Ovary (tissue), 3 donors: ENCODE measurements at regions not wholly inside any gene's neighbourhood (a gene's known extent, or its start where the extent isn't known, plus 50 kb on each side); places are given as distances from the start of the nearest gene placed in this dataset.

Experiments used
- EP300 ChIP-seq: sonication (generic); formaldehyde crosslinking; IDR thresholded peaks from one replicate; pipeline ENCODE4 v1.6.1; 2017; ENCODE audit warnings: antibody characterized with exemption
- POLR2A ChIP-seq: fragments of 450-650 bp; IDR thresholded peaks from one replicate; pipeline ENCODE4 v1.6.1; 2017; ENCODE audit warnings: antibody characterized with exemption, mild to moderate bottlenecking, moderate library complexity
- TF ChIP-seq, protein P1 (sequence below), 3 donors: fragments of 450-650 bp in 2 of 3; fragments of 200-600 bp in 1 of 3; IDR thresholded peaks; one replicate each; pipeline versions ENCODE4 v1.5.1 to v1.8.0; 2016 to 2022; ENCODE audit warnings: antibody characterized with exemption in 3 of 3, mild to moderate bottlenecking in 1 of 3
- donor health status: DM: no; HTN: no; CAD: no.

DNA sequence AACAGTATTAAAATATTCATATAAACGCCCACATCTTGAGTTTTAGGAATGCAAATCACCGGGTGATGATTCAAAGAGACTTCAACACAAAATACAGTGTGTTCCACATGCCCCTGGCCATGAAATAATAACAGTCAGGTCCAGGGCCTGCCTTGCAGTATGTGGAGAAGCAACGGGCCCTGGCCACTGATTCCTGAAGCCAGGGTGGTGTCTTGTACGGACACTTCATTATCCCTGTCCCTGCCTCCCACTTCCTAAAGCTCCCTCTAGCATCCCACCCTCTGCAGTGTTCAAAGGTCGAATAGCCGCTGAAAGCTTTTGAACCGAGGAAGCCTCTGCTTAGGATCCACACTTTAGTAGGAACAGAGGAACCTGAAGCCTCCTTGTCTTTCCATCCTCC, 50.4 kb upstream of the PCSK6 start:
- TF ChIP-seq, protein P1, sequence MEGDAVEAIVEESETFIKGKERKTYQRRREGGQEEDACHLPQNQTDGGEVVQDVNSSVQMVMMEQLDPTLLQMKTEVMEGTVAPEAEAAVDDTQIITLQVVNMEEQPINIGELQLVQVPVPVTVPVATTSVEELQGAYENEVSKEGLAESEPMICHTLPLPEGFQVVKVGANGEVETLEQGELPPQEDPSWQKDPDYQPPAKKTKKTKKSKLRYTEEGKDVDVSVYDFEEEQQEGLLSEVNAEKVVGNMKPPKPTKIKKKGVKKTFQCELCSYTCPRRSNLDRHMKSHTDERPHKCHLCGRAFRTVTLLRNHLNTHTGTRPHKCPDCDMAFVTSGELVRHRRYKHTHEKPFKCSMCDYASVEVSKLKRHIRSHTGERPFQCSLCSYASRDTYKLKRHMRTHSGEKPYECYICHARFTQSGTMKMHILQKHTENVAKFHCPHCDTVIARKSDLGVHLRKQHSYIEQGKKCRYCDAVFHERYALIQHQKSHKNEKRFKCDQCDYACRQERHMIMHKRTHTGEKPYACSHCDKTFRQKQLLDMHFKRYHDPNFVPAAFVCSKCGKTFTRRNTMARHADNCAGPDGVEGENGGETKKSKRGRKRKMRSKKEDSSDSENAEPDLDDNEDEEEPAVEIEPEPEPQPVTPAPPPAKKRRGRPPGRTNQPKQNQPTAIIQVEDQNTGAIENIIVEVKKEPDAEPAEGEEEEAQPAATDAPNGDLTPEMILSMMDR (IDR thresholded peaks at IDR 0.05), result no peak
- TF ChIP-seq EP300 (no peak), POLR2A (no peak)
